ENCODE measurements at regions not wholly inside any gene's neighbourhood (a gene's known extent, or its start where the extent isn't known, plus 50 kb on each side); places are given as distances from the start of the nearest gene placed in this dataset.
A peak's percentile ranks its signal among the peaks of the same experiment; 100 is the strongest.
"Not testable (repeated sequence)": the region's sequence is repeated elsewhere in the genome, so short reads cannot be mapped to it uniquely, and the experiment has no call there.

GRCh38 chr20:52004715-52005114 lies 186.9 kb downstream of the ZFP64 start:
- H3K36me3 ChIP-seq (ENCODE audit: control insufficient read depth in 1 of 2, insufficient read depth in 2 of 2, low read length in 2 of 2): no peaks in the 10 kb centered on the region
- no peaks in the 10 kb centered on the region for H3K27me3 ChIP-seq (ENCODE audit: low read depth, low read length)
- H3K9me3 ChIP-seq (ENCODE audit: control insufficient read depth in 1 of 2, low read length in 2 of 2): no peaks in the 10 kb centered on the region
- no peak overlapping the region for H3K4me3 ChIP-seq (ENCODE audit: low read depth in 1 of 2, low read length in 2 of 2)
- H3K27ac ChIP-seq (ENCODE audit: low read length): no peak overlapping the region
- no peaks in the 10 kb centered on the region for H3K4me1 ChIP-seq (ENCODE audit: control insufficient read depth in 1 of 2, insufficient read depth in 2 of 2, low read length in 2 of 2)

GRCh38 chr20:52004018-52004417 lies 187.6 kb downstream of the ZFP64 start:
- no peak overlapping the region for H3K27ac ChIP-seq (ENCODE audit: low read length)
- no peaks in the 10 kb centered on the region for H3K27me3 ChIP-seq (ENCODE audit: low read depth, low read length)
- H3K9me3 ChIP-seq (ENCODE audit: control insufficient read depth in 1 of 2, low read length in 2 of 2): no peaks in the 10 kb centered on the region

GRCh38 chr20:52003415-52003814 lies 188.2 kb downstream of the ZFP64 start:
- H3K4me1 ChIP-seq (ENCODE audit: control insufficient read depth in 1 of 2, insufficient read depth in 2 of 2, low read length in 2 of 2): no peaks in the 10 kb centered on the region
- H3K27me3 ChIP-seq (ENCODE audit: low read depth, low read length): no peaks in the 10 kb centered on the region
- H3K9me3 ChIP-seq (ENCODE audit: control insufficient read depth in 1 of 2, low read length in 2 of 2): no peaks in the 10 kb centered on the region
- H3K36me3 ChIP-seq (ENCODE audit: control insufficient read depth in 1 of 2, insufficient read depth in 2 of 2, low read length in 2 of 2): no peaks in the 10 kb centered on the region
- H3K4me3 ChIP-seq (ENCODE audit: low read depth in 1 of 2, low read length in 2 of 2): no peak overlapping the region
- H3K27ac ChIP-seq (ENCODE audit: low read length): no peak overlapping the region

More at GRCh38 chr20:52004018-52004417, 187.6 kb downstream of the ZFP64 start:
- no peaks in the 10 kb centered on the region for H3K36me3 ChIP-seq (ENCODE audit: control insufficient read depth in 1 of 2, insufficient read depth in 2 of 2, low read length in 2 of 2)
- H3K4me1 ChIP-seq (ENCODE audit: control insufficient read depth in 1 of 2, insufficient read depth in 2 of 2, low read length in 2 of 2): no peaks in the 10 kb centered on the region
- H3K4me3 ChIP-seq (ENCODE audit: low read depth in 1 of 2, low read length in 2 of 2): no peak overlapping the region

- Histone ChIP-seq H3K4me3 (ENCODE audit: low read depth in 1 of 2, low read length in 2 of 2) (no peak overlapping the region), H3K4me1 (ENCODE audit: control insufficient read depth in 1 of 2, insufficient read depth in 2 of 2, low read length in 2 of 2) (no peaks in the 10 kb centered on the region), H3K9me3 (ENCODE audit: control insufficient read depth in 1 of 2, low read length in 2 of 2) (no peaks in the 10 kb centered on the region), H3K36me3 (ENCODE audit: control insufficient read depth in 1 of 2, insufficient read depth in 2 of 2, low read length in 2 of 2) (no peaks in the 10 kb centered on the region), H3K27me3 (ENCODE audit: low read depth, low read length) (no peaks in the 10 kb centered on the region), H3K27ac (ENCODE audit: low read length) (no peak overlapping the region)
Observed at GRCh38 chr20:52001999-52002666, 189.4 kb downstream of the ZFP64 start.

- not testable (repeated sequence) for H3K27me3 ChIP-seq (ENCODE audit: low read depth, low read length); H3K9me3 ChIP-seq (ENCODE audit: control insufficient read depth in 1 of 2, low read length in 2 of 2); H3K36me3 ChIP-seq (ENCODE audit: control insufficient read depth in 1 of 2, insufficient read depth in 2 of 2, low read length in 2 of 2); H3K4me3 ChIP-seq (ENCODE audit: low read depth in 1 of 2, low read length in 2 of 2); H3K4me1 ChIP-seq (ENCODE audit: control insufficient read depth in 1 of 2, insufficient read depth in 2 of 2, low read length in 2 of 2); H3K27ac ChIP-seq (ENCODE audit: low read length)
Observed at GRCh38 chr20:51997281-51997936, 194.2 kb downstream of the ZFP64 start.

GRCh38 chr20:51995551-51995951 lies 193.2 kb upstream of the SALL4 start:
- no peaks in the 10 kb centered on the region for H3K27me3 ChIP-seq (ENCODE audit: low read depth, low read length)
- no peak overlapping the region for H3K27ac ChIP-seq (ENCODE audit: low read length)
- H3K4me3 ChIP-seq (ENCODE audit: low read depth in 1 of 2, low read length in 2 of 2): no peak overlapping the region
- no peaks in the 10 kb centered on the region for H3K36me3 ChIP-seq (ENCODE audit: control insufficient read depth in 1 of 2, insufficient read depth in 2 of 2, low read length in 2 of 2)
- no peaks in the 10 kb centered on the region for H3K4me1 ChIP-seq (ENCODE audit: control insufficient read depth in 1 of 2, insufficient read depth in 2 of 2, low read length in 2 of 2)
- no peaks in the 10 kb centered on the region for H3K9me3 ChIP-seq (ENCODE audit: control insufficient read depth in 1 of 2, low read length in 2 of 2)

GRCh38 chr20:51994751-51995417 lies 192.6 kb upstream of the SALL4 start:
- Histone ChIP-seq H3K27ac (ENCODE audit: low read length) (no peak overlapping the region), H3K9me3 (ENCODE audit: control insufficient read depth in 1 of 2, low read length in 2 of 2) (no peaks in the 10 kb centered on the region), H3K4me3 (ENCODE audit: low read depth in 1 of 2, low read length in 2 of 2) (no peak overlapping the region), H3K36me3 (ENCODE audit: control insufficient read depth in 1 of 2, insufficient read depth in 2 of 2, low read length in 2 of 2) (no peaks in the 10 kb centered on the region), H3K27me3 (ENCODE audit: low read depth, low read length) (no peaks in the 10 kb centered on the region), H3K4me1 (ENCODE audit: control insufficient read depth in 1 of 2, insufficient read depth in 2 of 2, low read length in 2 of 2) (no peaks in the 10 kb centered on the region)

- H3K27ac ChIP-seq (ENCODE audit: low read length): no peak overlapping the region
- no peaks in the 10 kb centered on the region for H3K9me3 ChIP-seq (ENCODE audit: control insufficient read depth in 1 of 2, low read length in 2 of 2)
- H3K4me3 ChIP-seq (ENCODE audit: low read depth in 1 of 2, low read length in 2 of 2): no peak overlapping the region
- H3K27me3 ChIP-seq (ENCODE audit: low read depth, low read length): no peaks in the 10 kb centered on the region
- H3K4me1 ChIP-seq (ENCODE audit: control insufficient read depth in 1 of 2, insufficient read depth in 2 of 2, low read length in 2 of 2): no peaks in the 10 kb centered on the region
- no peaks in the 10 kb centered on the region for H3K36me3 ChIP-seq (ENCODE audit: control insufficient read depth in 1 of 2, insufficient read depth in 2 of 2, low read length in 2 of 2)
Observed at GRCh38 chr20:51987812-51988211, 185.5 kb upstream of the SALL4 start.

GRCh38 chr20:51985013-51985415 lies 182.7 kb upstream of the SALL4 start:
- Histone ChIP-seq H3K27me3 (ENCODE audit: low read depth, low read length) (no peaks in the 10 kb centered on the region), H3K4me3 (ENCODE audit: low read depth in 1 of 2, low read length in 2 of 2) (no peak overlapping the region), H3K4me1 (ENCODE audit: control insufficient read depth in 1 of 2, insufficient read depth in 2 of 2, low read length in 2 of 2) (no peaks in the 10 kb centered on the region), H3K9me3 (ENCODE audit: control insufficient read depth in 1 of 2, low read length in 2 of 2) (no peaks in the 10 kb centered on the region), H3K36me3 (ENCODE audit: control insufficient read depth in 1 of 2, insufficient read depth in 2 of 2, low read length in 2 of 2) (no peaks in the 10 kb centered on the region), H3K27ac (ENCODE audit: low read length) (peak overlapping the region; percentile 40)

GRCh38 chr20:51980277-51980676 lies 178.0 kb upstream of the SALL4 start:
- no peaks in the 10 kb centered on the region for H3K27me3 ChIP-seq (ENCODE audit: low read depth, low read length)
- no peak overlapping the region for H3K4me3 ChIP-seq (ENCODE audit: low read depth in 1 of 2, low read length in 2 of 2)
- no peak overlapping the region for H3K27ac ChIP-seq (ENCODE audit: low read length)
- peaks cover 0 to 7% of the 10 kb centered on the region in 2 donors for H3K9me3 ChIP-seq (ENCODE audit: control insufficient read depth in 1 of 2, low read length in 2 of 2)
- H3K36me3 ChIP-seq (ENCODE audit: control insufficient read depth in 1 of 2, insufficient read depth in 2 of 2, low read length in 2 of 2): no peaks in the 10 kb centered on the region
- H3K4me1 ChIP-seq (ENCODE audit: control insufficient read depth in 1 of 2, insufficient read depth in 2 of 2, low read length in 2 of 2): no peaks in the 10 kb centered on the region

- Histone ChIP-seq H3K4me3 (ENCODE audit: low read depth in 1 of 2, low read length in 2 of 2) (no peak overlapping the region), H3K27ac (ENCODE audit: low read length) (no peak overlapping the region), H3K36me3 (ENCODE audit: control insufficient read depth in 1 of 2, insufficient read depth in 2 of 2, low read length in 2 of 2) (no peaks in the 10 kb centered on the region), H3K27me3 (ENCODE audit: low read depth, low read length) (no peaks in the 10 kb centered on the region), H3K9me3 (ENCODE audit: control insufficient read depth in 1 of 2, low read length in 2 of 2) (peaks cover 0 to 7% of the 10 kb centered on the region in 2 donors), H3K4me1 (ENCODE audit: control insufficient read depth in 1 of 2, insufficient read depth in 2 of 2, low read length in 2 of 2) (no peaks in the 10 kb centered on the region)
Observed at GRCh38 chr20:51979226-51979625, 176.9 kb upstream of the SALL4 start.

Measured in muscle layer of duodenum (tissue), 2 donors.